CD1c-positive myeloid dendritic cell (primary cell): ENCODE measurements at regions not wholly inside any gene's neighbourhood (a gene's known extent, or its start where the extent isn't known, plus 50 kb on each side); places are given as distances from the start of the nearest gene placed in this dataset.

Experiments
- DNase-seq: peaks from one replicate; pipeline ENCODE4 v3.0.0-alpha.2; 2016; ENCODE audit errors: extremely low spot score

- no peak for DNase-seq
Observed at GRCh38 chr5:107149243-107150005, 521.3 kb downstream of the EFNA5 start.

- DNase-seq, result no peak
Observed at GRCh38 chr5:107147589-107147988, 523.1 kb downstream of the EFNA5 start.

GRCh38 chr5:107146901-107147300, 523.8 kb downstream of the EFNA5 start:
- no peak for DNase-seq

GRCh38 chr5:107135391-107135790, 535.3 kb downstream of the EFNA5 start:
- no peak for DNase-seq

GRCh38 chr5:107134931-107135330, 535.8 kb downstream of the EFNA5 start:
- DNase-seq, result no peak

- no peak for DNase-seq
Observed at GRCh38 chr5:107129051-107129450, 541.7 kb downstream of the EFNA5 start.

GRCh38 chr5:107127878-107128277, 542.9 kb downstream of the EFNA5 start:
- DNase-seq, result no peak

GRCh38 chr5:107126341-107126740, 544.4 kb downstream of the EFNA5 start:
- DNase-seq, result no peak

- DNase-seq, result no peak
Observed at GRCh38 chr5:107124376-107124775, 546.4 kb downstream of the EFNA5 start.

GRCh38 chr5:107123014-107123413, 547.7 kb downstream of the EFNA5 start:
- no peak for DNase-seq

GRCh38 chr5:107121793-107122519, 548.8 kb downstream of the EFNA5 start:
- no peak for DNase-seq

- DNase-seq, result no peak
Observed at GRCh38 chr5:107119656-107120055, 551.1 kb downstream of the EFNA5 start.

- DNase-seq, result no peak
Observed at GRCh38 chr5:107118184-107119019, 552.3 kb downstream of the EFNA5 start.

GRCh38 chr5:107112216-107112615, 558.5 kb downstream of the EFNA5 start:
- no peak for DNase-seq

GRCh38 chr5:107104040-107104995, 566.4 kb downstream of the EFNA5 start:
- no peak for DNase-seq

- no peak for DNase-seq
Observed at GRCh38 chr5:107103522-107103921, 567.2 kb downstream of the EFNA5 start.

- DNase-seq, result no peak
Observed at GRCh38 chr5:107100121-107100520, 570.6 kb downstream of the EFNA5 start.

GRCh38 chr5:107099506-107099905, 571.2 kb downstream of the EFNA5 start:
- no peak for DNase-seq

GRCh38 chr5:107092695-107093094, 578.0 kb downstream of the EFNA5 start:
- no peak for DNase-seq

- DNase-seq, result no peak
Observed at GRCh38 chr5:107090506-107090905, 580.2 kb downstream of the EFNA5 start.

- DNase-seq, result no peak
Observed at GRCh38 chr5:107088907-107089306, 581.8 kb downstream of the EFNA5 start.
